Thoracic aorta (tissue), 2 donors: ENCODE measurements at regions not wholly inside any gene's neighbourhood (a gene's known extent, or its start where the extent isn't known, plus 50 kb on each side); places are given as distances from the start of the nearest gene placed in this dataset.

Source experiments
- ATAC-seq: fragments of 150-250 bp; one replicate; pipeline ENCODE4 v1.8.0; 2017; ENCODE audit warnings: low read depth; ENCODE audit not compliant: insufficient number of reproducible peaks, low FRiP score
- DNase-seq: peaks from one replicate; pipeline ENCODE4 v3.0.0-alpha.2; 2020; ENCODE audit warnings: low spot score
- H3K27ac ChIP-seq, 2 donors: fragments of 200-600 bp; sonication (generic); 1 replicate in 1 of 2; 2 replicates in 1 of 2; pipeline ENCODE4 v1.5.1; 2016; ENCODE audit warnings: mild to moderate bottlenecking in 2 of 2, moderate library complexity in 2 of 2
- H3K27me3 ChIP-seq: fragments of 200-600 bp; sonication (generic); replicated peaks from 2 replicates; pipeline ENCODE4 v1.6.0; 2016; ENCODE audit warnings: mild to moderate bottlenecking; ENCODE audit not compliant: insufficient read depth
- H3K36me3 ChIP-seq: fragments of 200-600 bp; sonication (generic); one replicate; pipeline ENCODE4 v1.5.1; 2016
- H3K4me1 ChIP-seq, 2 donors: fragments of 200-600 bp; sonication (generic); 1 replicate in 1 of 2; 2 replicates in 1 of 2; pipeline versions ENCODE4 v1.5.1 to v1.6.0; 2016; ENCODE audit warnings: low read depth in 2 of 2, mild to moderate bottlenecking in 1 of 2; ENCODE audit not compliant: control insufficient read depth in 1 of 2
- H3K4me3 ChIP-seq: fragments of 200-600 bp; sonication (generic); 2 replicates; pipeline ENCODE4 v1.5.1; 2016; ENCODE audit warnings: mild to moderate bottlenecking
- H3K9me3 ChIP-seq: fragments of 200-600 bp; sonication (generic); 2 replicates; pipeline ENCODE4 v1.5.1; 2016
- TF ChIP-seq, protein P1 (sequence below): fragments of 200-600 bp; sonication (generic); IDR thresholded peaks from one replicate; pipeline ENCODE4 v1.5.1; 2019; ENCODE audit warnings: antibody characterized with exemption

- Histone ChIP-seq H3K9me3 (no peaks in the 10 kb centered on the region), H3K4me1 (no peaks in the 10 kb centered on the region), H3K27me3 (no peaks in the 10 kb centered on the region), H3K27ac (no peak overlapping the region), H3K4me3 (no peak overlapping the region), H3K36me3 (no peaks in the 10 kb centered on the region)
- TF ChIP-seq, protein P1, sequence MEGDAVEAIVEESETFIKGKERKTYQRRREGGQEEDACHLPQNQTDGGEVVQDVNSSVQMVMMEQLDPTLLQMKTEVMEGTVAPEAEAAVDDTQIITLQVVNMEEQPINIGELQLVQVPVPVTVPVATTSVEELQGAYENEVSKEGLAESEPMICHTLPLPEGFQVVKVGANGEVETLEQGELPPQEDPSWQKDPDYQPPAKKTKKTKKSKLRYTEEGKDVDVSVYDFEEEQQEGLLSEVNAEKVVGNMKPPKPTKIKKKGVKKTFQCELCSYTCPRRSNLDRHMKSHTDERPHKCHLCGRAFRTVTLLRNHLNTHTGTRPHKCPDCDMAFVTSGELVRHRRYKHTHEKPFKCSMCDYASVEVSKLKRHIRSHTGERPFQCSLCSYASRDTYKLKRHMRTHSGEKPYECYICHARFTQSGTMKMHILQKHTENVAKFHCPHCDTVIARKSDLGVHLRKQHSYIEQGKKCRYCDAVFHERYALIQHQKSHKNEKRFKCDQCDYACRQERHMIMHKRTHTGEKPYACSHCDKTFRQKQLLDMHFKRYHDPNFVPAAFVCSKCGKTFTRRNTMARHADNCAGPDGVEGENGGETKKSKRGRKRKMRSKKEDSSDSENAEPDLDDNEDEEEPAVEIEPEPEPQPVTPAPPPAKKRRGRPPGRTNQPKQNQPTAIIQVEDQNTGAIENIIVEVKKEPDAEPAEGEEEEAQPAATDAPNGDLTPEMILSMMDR = no peak
- DNase-seq = no peak
- no peak for ATAC-seq
These were observed 138.3 kb downstream of the PTGER3 start for GRCh38 chr1:70909262-70909822.

DNA sequence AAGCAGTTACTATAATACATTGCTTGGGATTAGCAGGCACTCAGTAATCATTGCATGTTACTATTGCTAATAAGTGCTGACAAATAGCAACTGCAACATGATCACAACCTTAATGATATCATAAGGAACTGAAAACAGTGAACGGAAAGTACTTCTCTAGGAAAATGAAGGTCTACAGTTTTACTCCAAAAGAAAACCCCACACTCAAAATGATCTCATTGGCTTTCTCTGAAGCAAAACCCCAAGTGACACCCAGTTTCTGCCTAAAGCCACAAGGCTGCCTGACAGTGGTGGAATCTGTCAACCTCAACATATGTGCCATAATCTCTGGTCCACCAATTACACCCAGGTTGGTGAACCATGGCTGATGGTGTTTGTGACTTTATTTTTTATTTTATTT lies 137.6 kb downstream of the PTGER3 start:
- no peak overlapping the region for H3K27ac ChIP-seq
- ATAC-seq (no peak), DNase-seq (no peak)
- H3K4me1 ChIP-seq = peaks cover 0 to 4% of the 10 kb centered on the region in 2 donors
- H3K27me3 ChIP-seq = no peaks in the 10 kb centered on the region
- H3K36me3 ChIP-seq = no peaks in the 10 kb centered on the region
- no peaks in the 10 kb centered on the region for H3K9me3 ChIP-seq
- no peak overlapping the region for H3K4me3 ChIP-seq
- TF ChIP-seq, protein P1 = no peak

DNA sequence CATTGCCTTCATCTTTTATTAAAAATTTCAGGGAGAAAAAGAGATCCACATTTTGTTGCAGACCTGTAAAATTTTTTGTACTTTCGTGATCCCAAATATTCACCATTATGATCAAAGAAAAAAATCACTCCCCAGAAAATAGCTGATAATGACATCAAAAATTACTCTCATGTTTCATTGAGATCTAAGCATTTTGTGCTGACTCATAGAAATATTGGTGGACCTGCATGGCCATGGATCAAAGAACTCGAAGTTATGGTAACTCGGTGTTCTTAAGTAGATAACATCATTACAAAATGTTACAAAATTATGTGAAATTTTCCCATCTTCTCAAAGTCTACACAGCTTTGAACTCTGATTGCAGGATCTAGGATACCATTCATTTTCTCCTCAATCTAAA lies 135.8 kb downstream of the PTGER3 start:
- DNase-seq (no peak), ATAC-seq (no peak)
- H3K27me3 ChIP-seq = no peaks in the 10 kb centered on the region
- H3K9me3 ChIP-seq = no peaks in the 10 kb centered on the region
- TF ChIP-seq, protein P1 = no peak
- H3K4me1 ChIP-seq = peaks cover 0 to 7% of the 10 kb centered on the region in 2 donors
- no peak overlapping the region for H3K27ac ChIP-seq
- no peak overlapping the region for H3K4me3 ChIP-seq
- no peaks in the 10 kb centered on the region for H3K36me3 ChIP-seq

DNA sequence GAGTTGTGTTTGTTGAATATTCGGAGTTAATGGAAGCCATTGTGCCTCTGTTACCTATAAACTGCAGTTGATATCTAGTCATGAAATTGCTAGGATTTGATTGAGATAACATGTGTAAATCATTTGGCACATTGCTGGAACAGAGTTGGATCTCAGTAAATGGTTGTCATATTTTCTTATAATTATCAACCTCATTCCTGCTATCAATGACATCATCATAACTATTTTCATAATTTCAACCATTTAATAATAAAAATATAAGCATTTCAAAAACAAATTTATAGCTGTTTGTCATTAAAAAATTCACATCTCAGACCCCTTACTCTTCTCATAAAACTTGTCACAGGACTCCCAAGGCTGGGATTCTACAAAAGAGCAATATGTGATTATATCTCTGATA lies 133.4 kb downstream of the PTGER3 start:
- Histone ChIP-seq H3K4me3 (no peak overlapping the region), H3K9me3 (no peaks in the 10 kb centered on the region), H3K4me1 (peaks cover 0 to 15% of the 10 kb centered on the region in 2 donors), H3K36me3 (no peaks in the 10 kb centered on the region), H3K27me3 (no peaks in the 10 kb centered on the region), H3K27ac (no peak overlapping the region)
- ATAC-seq (no peak), DNase-seq (no peak)
- TF ChIP-seq, protein P1 = no peak

DNA sequence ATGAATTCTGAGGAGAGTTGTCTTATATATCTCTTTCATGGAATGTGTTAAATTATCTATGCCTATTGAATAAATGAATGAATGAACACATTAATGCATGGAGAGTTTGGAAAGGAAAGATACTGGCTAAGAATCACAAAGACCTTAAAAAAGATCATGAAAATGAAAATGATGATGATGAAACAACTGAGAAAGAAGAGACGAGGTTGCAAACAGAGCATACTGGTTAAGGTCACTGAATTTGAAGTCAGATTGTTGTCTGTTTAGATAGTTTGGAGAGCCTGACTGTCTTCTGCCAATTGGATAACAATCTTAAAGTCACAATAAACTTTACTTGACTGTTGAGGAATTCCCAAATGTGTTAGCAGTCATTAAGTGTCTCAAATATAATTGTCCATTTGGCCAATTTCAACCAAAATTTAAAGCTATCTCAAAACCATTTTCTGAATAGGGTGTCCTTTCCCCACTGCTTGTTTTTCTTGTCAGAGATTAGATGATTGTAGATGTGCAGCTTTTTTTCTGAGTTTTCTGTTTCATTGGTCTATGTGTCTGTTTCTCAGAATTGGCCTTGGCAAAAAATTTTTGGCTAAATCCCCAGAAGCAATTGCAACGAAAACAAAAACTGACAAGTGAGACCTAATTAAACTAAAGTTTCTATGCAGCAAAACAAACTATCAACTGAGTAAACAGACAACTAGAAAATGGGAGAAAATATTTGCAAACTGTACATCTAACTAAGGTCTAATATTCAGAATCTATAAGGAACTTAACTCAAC lies 132.2 kb downstream of the PTGER3 start:
- H3K4me1 ChIP-seq = peaks cover 0 to 15% of the 10 kb centered on the region in 2 donors
- TF ChIP-seq, protein P1 = no peak
- no peak overlapping the region for H3K27ac ChIP-seq
- no peaks in the 10 kb centered on the region for H3K36me3 ChIP-seq
- H3K9me3 ChIP-seq = no peaks in the 10 kb centered on the region
- ATAC-seq = no peak
- no peak overlapping the region for H3K4me3 ChIP-seq
- no peaks in the 10 kb centered on the region for H3K27me3 ChIP-seq
- DNase-seq = no peak
